ENCODE measurements at regions not wholly inside any gene's neighbourhood (a gene's known extent, or its start where the extent isn't known, plus 50 kb on each side); places are given as distances from the start of the nearest gene placed in this dataset.

GRCh38 chr20:11591965-11592364, 325.7 kb upstream of the BTBD3 start:
- in situ Hi-C loops (cut with HindIII; ENCODE audit: low pct_ligation_motif_present, low pct_unique_long_range_greater_than_20kb, low sequenced_read_pairs), result no loop called here
- DNase-seq, result no peak

- in situ Hi-C loops (cut with HindIII; ENCODE audit: low pct_ligation_motif_present, low pct_unique_long_range_greater_than_20kb, low sequenced_read_pairs), result no loop called here
Observed at GRCh38 chr20:11604339-11604738, 313.4 kb upstream of the BTBD3 start.

GRCh38 chr20:11607047-11607446, 310.6 kb upstream of the BTBD3 start:
- no peak for DNase-seq
- in situ Hi-C loops (cut with HindIII; ENCODE audit: low pct_ligation_motif_present, low pct_unique_long_range_greater_than_20kb, low sequenced_read_pairs), result no loop called here

More at GRCh38 chr20:11604339-11604738, 313.4 kb upstream of the BTBD3 start:
- no peak for DNase-seq

- DNase-seq, result no peak
- in situ Hi-C loops (cut with HindIII; ENCODE audit: low pct_ligation_motif_present, low pct_unique_long_range_greater_than_20kb, low sequenced_read_pairs), result no loop called here
Observed at GRCh38 chr20:11608736-11609135, 309.0 kb upstream of the BTBD3 start.

GRCh38 chr20:11624704-11625103, 293.0 kb upstream of the BTBD3 start:
- in situ Hi-C loops (cut with HindIII; ENCODE audit: low pct_ligation_motif_present, low pct_unique_long_range_greater_than_20kb, low sequenced_read_pairs), result no loop called here

GRCh38 chr20:11626551-11626950, 291.1 kb upstream of the BTBD3 start:
- DNase-seq, result no peak
- in situ Hi-C loops (cut with HindIII; ENCODE audit: low pct_ligation_motif_present, low pct_unique_long_range_greater_than_20kb, low sequenced_read_pairs), result no loop called here

More at GRCh38 chr20:11624704-11625103, 293.0 kb upstream of the BTBD3 start:
- no peak for DNase-seq

GRCh38 chr20:11642866-11643265, 274.8 kb upstream of the BTBD3 start:
- DNase-seq, result no peak
- in situ Hi-C loops (cut with HindIII; ENCODE audit: low pct_ligation_motif_present, low pct_unique_long_range_greater_than_20kb, low sequenced_read_pairs), result no loop called here

- in situ Hi-C loops (cut with HindIII; ENCODE audit: low pct_ligation_motif_present, low pct_unique_long_range_greater_than_20kb, low sequenced_read_pairs), result no loop called here
- DNase-seq, result no peak
Observed at GRCh38 chr20:11646359-11646758, 271.3 kb upstream of the BTBD3 start.

- in situ Hi-C loops (cut with HindIII; ENCODE audit: low pct_ligation_motif_present, low pct_unique_long_range_greater_than_20kb, low sequenced_read_pairs), result no loop called here
- DNase-seq, result no peak
Observed at GRCh38 chr20:11650566-11650965, 267.1 kb upstream of the BTBD3 start.

GRCh38 chr20:11651138-11651537, 266.6 kb upstream of the BTBD3 start:
- DNase-seq, result no peak
- in situ Hi-C loops (cut with HindIII; ENCODE audit: low pct_ligation_motif_present, low pct_unique_long_range_greater_than_20kb, low sequenced_read_pairs), result no loop called here

GRCh38 chr20:11651647-11652046, 266.0 kb upstream of the BTBD3 start:
- in situ Hi-C loops (cut with HindIII; ENCODE audit: low pct_ligation_motif_present, low pct_unique_long_range_greater_than_20kb, low sequenced_read_pairs), result no loop called here
- DNase-seq, result no peak

GRCh38 chr20:11652128-11652527, 265.6 kb upstream of the BTBD3 start:
- in situ Hi-C loops (cut with HindIII; ENCODE audit: low pct_ligation_motif_present, low pct_unique_long_range_greater_than_20kb, low sequenced_read_pairs), result no loop called here
- DNase-seq, result no peak

- no peak for DNase-seq
- in situ Hi-C loops (cut with HindIII; ENCODE audit: low pct_ligation_motif_present, low pct_unique_long_range_greater_than_20kb, low sequenced_read_pairs), result no loop called here
Observed at GRCh38 chr20:11654766-11655165, 262.9 kb upstream of the BTBD3 start.

- no peak for DNase-seq
- in situ Hi-C loops (cut with HindIII; ENCODE audit: low pct_ligation_motif_present, low pct_unique_long_range_greater_than_20kb, low sequenced_read_pairs), result no loop called here
Observed at GRCh38 chr20:11660673-11661072, 257.0 kb upstream of the BTBD3 start.

- DNase-seq, result no peak
- in situ Hi-C loops (cut with HindIII; ENCODE audit: low pct_ligation_motif_present, low pct_unique_long_range_greater_than_20kb, low sequenced_read_pairs), result no loop called here
Observed at GRCh38 chr20:11671015-11671511, 246.6 kb upstream of the BTBD3 start.

GRCh38 chr20:11672959-11673358, 244.7 kb upstream of the BTBD3 start:
- no peak for DNase-seq
- in situ Hi-C loops (cut with HindIII; ENCODE audit: low pct_ligation_motif_present, low pct_unique_long_range_greater_than_20kb, low sequenced_read_pairs), result no loop called here

- in situ Hi-C loops (cut with HindIII; ENCODE audit: low pct_ligation_motif_present, low pct_unique_long_range_greater_than_20kb, low sequenced_read_pairs), result no loop called here
- DNase-seq, result no peak
Observed at GRCh38 chr20:11675920-11676629, 241.6 kb upstream of the BTBD3 start.

GRCh38 chr20:11676630-11677287, 240.9 kb upstream of the BTBD3 start:
- in situ Hi-C loops (cut with HindIII; ENCODE audit: low pct_ligation_motif_present, low pct_unique_long_range_greater_than_20kb, low sequenced_read_pairs), result no loop called here
- peak; percentile 35 for DNase-seq

GRCh38 chr20:11677428-11677827, 240.3 kb upstream of the BTBD3 start:
- DNase-seq, result no peak
- in situ Hi-C loops (cut with HindIII; ENCODE audit: low pct_ligation_motif_present, low pct_unique_long_range_greater_than_20kb, low sequenced_read_pairs), result no loop called here

- in situ Hi-C loops (cut with HindIII; ENCODE audit: low pct_ligation_motif_present, low pct_unique_long_range_greater_than_20kb, low sequenced_read_pairs), result no loop called here
- no peak for DNase-seq
Observed at GRCh38 chr20:11677836-11678235, 239.9 kb upstream of the BTBD3 start.

Measured in ACHN (cell line).